ENCODE measurements at regions not wholly inside any gene's neighbourhood (a gene's known extent, or its start where the extent isn't known, plus 50 kb on each side); places are given as distances from the start of the nearest gene placed in this dataset.

GRCh38 chr9:2465516-2465915 lies 156.1 kb upstream of the VLDLR start:
- POLR2A ChIA-PET: no interaction called here
- CTCF ChIA-PET: no interaction called here

GRCh38 chr9:2465921-2466460 lies 155.6 kb upstream of the VLDLR start:
- CTCF ChIA-PET: no interaction called here

More at GRCh38 chr9:2465516-2465915, 156.1 kb upstream of the VLDLR start:
- Mint-ChIP-seq H3K36me3 (ENCODE audit: low read depth) (no peaks in the 10 kb centered on the region), H3K27me3 (peaks cover 32% of the 10 kb centered on the region), H3K9me3 (peaks cover 2% of the 10 kb centered on the region), H3K4me3 (no peak overlapping the region), H3K27ac (no peak overlapping the region), H3K4me1 (ENCODE audit: low read depth) (no peaks in the 10 kb centered on the region)
- Histone ChIP-seq H3K36me3 (ENCODE audit: insufficient read depth, low read length) (no peaks in the 10 kb centered on the region), H3K27ac (ENCODE audit: low read depth in 1 of 2, low read length in 2 of 2) (no peak overlapping the region), H3K4me1 (ENCODE audit: insufficient read depth, low read length) (no peaks in the 10 kb centered on the region), H3K9me3 (ENCODE audit: control insufficient read depth in 1 of 2, insufficient read depth in 1 of 2, low read length in 2 of 2) (no peaks in the 10 kb centered on the region), H3K27me3 (ENCODE audit: control insufficient read depth in 1 of 2, insufficient read depth in 2 of 2, low read length in 2 of 2) (peaks cover 0 to 6% of the 10 kb centered on the region in 2 experiments), H3K4me3 (ENCODE audit: low read length) (no peak overlapping the region)
- intact Hi-C loops (cut with DNase I, micrococcal nuclease): no loop called here
- no peak for TF ChIP-seq CTCF (IDR thresholded peaks at IDR 0.05)
- no peak for ATAC-seq (ENCODE audit: poor library complexity)
- DNase-seq: no peak

DNA sequence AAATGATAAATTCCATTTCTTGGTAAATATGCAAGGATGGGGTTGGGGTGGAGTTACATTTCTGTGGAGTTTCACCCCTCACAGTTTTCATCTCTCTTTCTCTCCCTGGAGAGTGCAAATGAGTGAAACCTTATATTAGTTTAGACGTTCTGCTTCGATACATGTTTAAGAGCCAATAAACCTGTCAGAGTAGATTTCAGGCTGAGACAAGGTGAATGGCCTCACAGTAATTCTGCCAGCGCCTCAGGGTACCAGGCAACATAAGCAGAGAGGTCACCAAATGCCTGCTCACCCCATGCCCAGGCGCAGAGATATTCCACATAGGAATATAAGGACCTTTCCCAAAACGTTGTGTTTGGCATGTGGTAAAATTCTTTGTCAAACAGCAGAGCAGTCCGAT lies 154.9 kb upstream of the VLDLR start:
- Histone ChIP-seq H3K9me3 (ENCODE audit: control insufficient read depth in 1 of 2, insufficient read depth in 1 of 2, low read length in 2 of 2) (no peaks in the 10 kb centered on the region), H3K27ac (ENCODE audit: low read depth in 1 of 2, low read length in 2 of 2) (no peak overlapping the region), H3K27me3 (ENCODE audit: control insufficient read depth in 1 of 2, insufficient read depth in 2 of 2, low read length in 2 of 2) (peaks cover 0 to 6% of the 10 kb centered on the region in 2 experiments), H3K4me3 (ENCODE audit: low read length) (no peak overlapping the region), H3K36me3 (ENCODE audit: insufficient read depth, low read length) (no peaks in the 10 kb centered on the region), H3K4me1 (ENCODE audit: insufficient read depth, low read length) (no peaks in the 10 kb centered on the region)
- Mint-ChIP-seq H3K27ac (no peak overlapping the region), H3K36me3 (ENCODE audit: low read depth) (no peaks in the 10 kb centered on the region), H3K9me3 (peaks cover 2% of the 10 kb centered on the region), H3K4me3 (no peak overlapping the region), H3K4me1 (ENCODE audit: low read depth) (no peaks in the 10 kb centered on the region), H3K27me3 (peaks cover 24% of the 10 kb centered on the region)
- no peak for DNase-seq
- no peak for ATAC-seq (ENCODE audit: poor library complexity)
- ChIA-PET CTCF (no interaction called here), POLR2A (no interaction called here)
- TF ChIP-seq CTCF (IDR thresholded peaks at IDR 0.05): no peak
- intact Hi-C loops (cut with DNase I, micrococcal nuclease): no loop called here

More at GRCh38 chr9:2465921-2466460, 155.6 kb upstream of the VLDLR start:
- no peak overlapping the region for H3K4me3 ChIP-seq (ENCODE audit: low read length)
- no peak for TF ChIP-seq CTCF (IDR thresholded peaks at IDR 0.05)
- Mint-ChIP-seq H3K4me1 (ENCODE audit: low read depth) (no peaks in the 10 kb centered on the region), H3K27ac (no peak overlapping the region), H3K9me3 (peaks cover 2% of the 10 kb centered on the region), H3K36me3 (ENCODE audit: low read depth) (no peaks in the 10 kb centered on the region), H3K27me3 (peaks cover 31% of the 10 kb centered on the region), H3K4me3 (no peak overlapping the region)
- DNase-seq (no peak), ATAC-seq (ENCODE audit: poor library complexity) (no peak)
- H3K36me3 ChIP-seq (ENCODE audit: insufficient read depth, low read length): no peaks in the 10 kb centered on the region
- H3K9me3 ChIP-seq (ENCODE audit: control insufficient read depth in 1 of 2, insufficient read depth in 1 of 2, low read length in 2 of 2): no peaks in the 10 kb centered on the region
- no peaks in the 10 kb centered on the region for H3K4me1 ChIP-seq (ENCODE audit: insufficient read depth, low read length)
- POLR2A ChIA-PET: no interaction called here
- no peak overlapping the region for H3K27ac ChIP-seq (ENCODE audit: low read depth in 1 of 2, low read length in 2 of 2)
- intact Hi-C loops (cut with DNase I, micrococcal nuclease): no loop called here
- peaks cover 0 to 6% of the 10 kb centered on the region in 2 experiments for H3K27me3 ChIP-seq (ENCODE audit: control insufficient read depth in 1 of 2, insufficient read depth in 2 of 2, low read length in 2 of 2)

Data from CD4-positive, alpha-beta T cell (primary cell).